ENCODE measurements at regions not wholly inside any gene's neighbourhood (a gene's known extent, or its start where the extent isn't known, plus 50 kb on each side); places are given as distances from the start of the nearest gene placed in this dataset.

GRCh38 chr2:194103941-194104659 is 1552.9 kb upstream of the SLC39A10 start (continued):
- no peak for TF ChIP-seq REST (IDR thresholded peaks at IDR 0.05; ENCODE audit: borderline replicate concordance in 1 of 2, low read depth in 1 of 2, low read length in 2 of 2)

GRCh38 chr2:194102546-194102945 is 1554.5 kb upstream of the SLC39A10 start:
- BruUV-seq (replicated peaks) = no TSS peak
- POLR2A ChIA-PET = no interaction called here

More at GRCh38 chr2:194102546-194102945, 1554.5 kb upstream of the SLC39A10 start:
- WGBS (ENCODE audit: low lambda C conversion rate) = 0% methylated on average over 2 of the region's 2 CpGs
- Histone ChIP-seq H3K9me3 (ENCODE audit: low read length) (no peaks in the 10 kb centered on the region), H3K79me2 (ENCODE audit: insufficient read depth, low read length) (no peaks in the 10 kb centered on the region), H3K27me3 (ENCODE audit: control insufficient read depth in 1 of 2, insufficient read depth in 2 of 2, low read length in 2 of 2) (no peaks in the 10 kb centered on the region), H3K4me2 (ENCODE audit: low read depth, low read length) (no peak overlapping the region), H2AFZ (ENCODE audit: low read length) (no peak overlapping the region), H3K9ac (ENCODE audit: insufficient read depth, low read depth, low read length) (no peak overlapping the region), H4K20me1 (ENCODE audit: insufficient read depth, low read length) (no peaks in the 10 kb centered on the region), H3K36me3 (replicated peaks in 1 of 2; ENCODE audit: control insufficient read depth in 1 of 2, insufficient read depth in 2 of 2, low read length in 2 of 2) (no peaks in the 10 kb centered on the region), H3K4me3 (replicated peaks in 1 of 3; ENCODE audit: insufficient read depth in 1 of 3, low read depth in 2 of 3, low read length in 3 of 3) (no peak overlapping the region), H3K4me1 (ENCODE audit: insufficient read depth, low read length) (no peaks in the 10 kb centered on the region), H3K27ac (ENCODE audit: extremely low read length, insufficient read depth, low read length) (no peak overlapping the region)
- DNase-seq (ENCODE audit: low spot score) (no peak), ATAC-seq (no peak), FAIRE-seq (no peak)
- CTCF ChIA-PET (ENCODE audit: low intra/inter-chr PET ratio, low total read pairs) = no interaction called here
- intact Hi-C loops (cut with micrococcal nuclease; ENCODE audit: unreplicated experiment) (no loop called here), in situ Hi-C loops (cut with HindIII; ENCODE audit: extremely low pct_ligation_motif_present, low pct_unique_long_range_greater_than_20kb) (no loop called here)
- TF ChIP-seq ARID4A (CRISPR knock-in tag; IDR thresholded peaks at IDR 0.05; ENCODE audit: borderline replicate concordance) (no peak), ZNF616 (CRISPR knock-in tag; IDR thresholded peaks at IDR 0.05; ENCODE audit: low read depth) (no peak)
